SK-N-SH (cell line): ENCODE measurements at regions not wholly inside any gene's neighbourhood (a gene's known extent, or its start where the extent isn't known, plus 50 kb on each side); places are given as distances from the start of the nearest gene placed in this dataset.

Experiments
- CTCF ChIA-PET: fragments of 300-600, 350-600 bp; formaldehyde crosslinking; extraction: SDS; loops from one replicate; lab custom pipeline; 2021; lab: Yijun Ruan, JAX
- POLR2A ChIA-PET: fragments of 350-600 bp; sonication (Branson Sonifier 250); formaldehyde crosslinking; extraction: SDS; loops from one replicate; lab custom pipeline; 2020; ENCODE audit warnings: antibody characterized with exemption, inconsistent platforms; lab: Yijun Ruan, JAX
- DNase-seq: peaks from one replicate; pipeline ENCODE4 v3.0.0; 2012
- H2AFZ ChIP-seq: fragments of 200-600 bp; sonication (generic); 2 replicates; pipeline ENCODE4 v1.8.1; 2016; ENCODE audit warnings: antibody characterized with exemption, mild to moderate bottlenecking, low read depth
- H3F3A ChIP-seq: fragments of 200-600 bp; sonication (generic); replicated peaks from 2 replicates; pipeline ENCODE3; 2016; ENCODE audit warnings: antibody characterized with exemption, mild to moderate bottlenecking; ENCODE audit not compliant: insufficient read depth
- H3K27ac ChIP-seq, 2 experiments: fragments of 200-500 bp in 1 of 2; fragments of 200-600 bp in 1 of 2; sonication (Bioruptor generic) in 1 of 2; sonication (generic), shearing (Covaris generic) in 1 of 2; 2 replicates each; pipeline versions ENCODE4 v1.5.1 to v1.6.1; 2014 to 2016; ENCODE audit warnings: low read depth in 2 of 2, inconsistent platforms in 1 of 2, low read length in 1 of 2, mild to moderate bottlenecking in 1 of 2, mixed read lengths in 1 of 2
- H3K27me3 ChIP-seq: fragments of 200-600 bp; sonication (generic), shearing (Covaris generic); 2 replicates; pipeline ENCODE4 v1.6.1; 2016; ENCODE audit warnings: mixed run types; ENCODE audit not compliant: insufficient read depth
- H3K36me3 ChIP-seq, 2 experiments: fragments of 200-500 bp in 1 of 2; fragments of 200-600 bp in 1 of 2; sonication (Bioruptor generic) in 1 of 2; sonication (generic) in 1 of 2; replicated peaks in 1 of 2; 2 replicates each; pipeline versions ENCODE3 to v1.5.1; 2014 to 2016; ENCODE audit warnings: low read length in 1 of 2, mild to moderate bottlenecking in 1 of 2; ENCODE audit not compliant: insufficient read depth in 2 of 2, control insufficient read depth in 1 of 2
- H3K4me1 ChIP-seq, 2 experiments: fragments of 200-500 bp in 1 of 2; fragments of 200-600 bp in 1 of 2; sonication (Bioruptor generic) in 1 of 2; sonication (generic), shearing (Covaris generic) in 1 of 2; 2 replicates each; pipeline versions ENCODE4 v1.5.1 to v1.6.1; 2014 to 2016; ENCODE audit warnings: low read depth in 1 of 2, low read length in 1 of 2, mixed run types in 1 of 2; ENCODE audit not compliant: insufficient read depth in 2 of 2, control insufficient read depth in 1 of 2
- H3K4me2 ChIP-seq: fragments of 200-600 bp; sonication (generic), shearing (Covaris generic); 2 replicates; pipeline ENCODE4 v1.6.1; 2017; ENCODE audit warnings: mixed run types
- H3K4me3 ChIP-seq, 2 experiments: fragments of 200-500 bp in 1 of 2; fragments of 200-600 bp in 1 of 2; sonication (Bioruptor generic) in 1 of 2; sonication (generic), shearing (Covaris generic) in 1 of 2; 2 replicates each; pipeline versions ENCODE4 v1.5.1 to v1.8.1; 2014 to 2016; ENCODE audit warnings: low read depth in 2 of 2, inconsistent platforms in 1 of 2, low read length in 1 of 2, mild to moderate bottlenecking in 1 of 2, mixed read lengths in 1 of 2, moderate library complexity in 1 of 2
- H3K79me2 ChIP-seq: fragments of 200-600 bp; sonication (generic); 2 replicates; pipeline ENCODE4 v1.8.1; 2017; ENCODE audit warnings: mild to moderate bottlenecking; ENCODE audit not compliant: insufficient read depth
- H3K9ac ChIP-seq: fragments of 200-600 bp; sonication (generic); 2 replicates; pipeline ENCODE4 v1.6.1; 2017; ENCODE audit warnings: mixed run types
- H3K9me2 ChIP-seq: fragments of 200-600 bp; sonication (generic); 2 replicates; pipeline ENCODE4 v1.6.1; 2017; ENCODE audit warnings: mixed run types
- H3K9me3 ChIP-seq: fragments of 200-600 bp; sonication (generic); 2 replicates; pipeline ENCODE4 v1.6.1; 2017; ENCODE audit warnings: mixed run types, mild to moderate bottlenecking, moderate library complexity
- H4K20me1 ChIP-seq: fragments of 200-600 bp; sonication (generic); 2 replicates; pipeline ENCODE4 v1.6.1; 2017; ENCODE audit warnings: mild to moderate bottlenecking, mixed run types; ENCODE audit not compliant: insufficient read depth
- CHD2 ChIP-seq: fragments of 150-350 bp; IDR thresholded peaks from 2 replicates; pipeline ENCODE4 v1.6.1; 2018; ENCODE audit warnings: low read length; ENCODE audit not compliant: partially characterized antibody
- ELF1 ChIP-seq: IDR thresholded peaks from 2 replicates; pipeline ENCODE4 v1.4.0; 2012
- EZH2phosphoT487 ChIP-seq: fragments of 200-600 bp; sonication (generic); IDR thresholded peaks from 2 replicates; pipeline ENCODE4 v1.6.1; 2017; ENCODE audit warnings: low read depth, mixed run types, mild to moderate bottlenecking, antibody characterized with exemption, moderate library complexity, borderline replicate concordance
- FOSL2 ChIP-seq: IDR thresholded peaks from 2 replicates; pipeline ENCODE4 v1.4.0; 2012; ENCODE audit warnings: low read depth, mild to moderate bottlenecking, moderate library complexity, borderline replicate concordance
- FOXM1 ChIP-seq: IDR thresholded peaks from 2 replicates; pipeline ENCODE4 v1.4.0; 2012; ENCODE audit warnings: low read depth, mild to moderate bottlenecking
- JUND ChIP-seq: IDR thresholded peaks from 2 replicates; pipeline ENCODE4 v1.4.0; 2012
- MXI1 ChIP-seq: IDR thresholded peaks from 2 replicates; pipeline ENCODE4 v1.6.1; 2012; ENCODE audit warnings: mild to moderate bottlenecking, low read depth, low read length, improper control_type of control experiment
- NFIC ChIP-seq: IDR thresholded peaks from 2 replicates; pipeline ENCODE4 v1.4.0; 2012; ENCODE audit warnings: borderline replicate concordance
- POLR2AphosphoS5 ChIP-seq: IDR thresholded peaks from 2 replicates; pipeline ENCODE4 v1.6.1; 2012; ENCODE audit warnings: low read depth, low read length
- RAD21 ChIP-seq: IDR thresholded peaks from 2 replicates; pipeline ENCODE4 v1.6.1; 2012; ENCODE audit warnings: mild to moderate bottlenecking, low read length
- RFX5 ChIP-seq: IDR thresholded peaks from 2 replicates; pipeline ENCODE4 v1.6.1; 2012; ENCODE audit warnings: mild to moderate bottlenecking, improper control_type of control experiment, low read length
- RXRA ChIP-seq: IDR thresholded peaks from 2 replicates; pipeline ENCODE4 v1.4.0; 2012; ENCODE audit warnings: low read depth, mild to moderate bottlenecking, borderline replicate concordance
- TCF12 ChIP-seq: IDR thresholded peaks from 2 replicates; pipeline ENCODE4 v1.4.0; 2012
- TEAD4 ChIP-seq: IDR thresholded peaks from 2 replicates; pipeline ENCODE4 v1.4.0; 2012; ENCODE audit warnings: mild to moderate bottlenecking, borderline replicate concordance; ENCODE audit not compliant: insufficient read depth
- USF2 ChIP-seq: fragments of 150-350 bp; IDR thresholded peaks from 2 replicates; pipeline ENCODE4 v1.6.1; 2017; ENCODE audit warnings: antibody characterized with exemption, low read length, low read depth, borderline replicate concordance
- WGBS: methylation state at CpG from one replicate; pipeline ENCODE4 v1.1.6; 2017; ENCODE audit warnings: low lambda C conversion rate; 5-methylcytosine and 5-hydroxymethylcytosine counted together
- TF ChIP-seq, protein P1 (sequence below): IDR thresholded peaks from 2 replicates; pipeline ENCODE4; 2012
- TF ChIP-seq, protein P2 (sequence below): fragments of 150-350 bp; IDR thresholded peaks from 2 replicates; pipeline ENCODE4 v1.6.1; 2016; ENCODE audit warnings: mild to moderate bottlenecking, low read depth, low read length
- TF ChIP-seq, protein P3 (sequence below): IDR thresholded peaks from 2 replicates; pipeline ENCODE4 v1.4.0; 2012; ENCODE audit warnings: low read depth, borderline replicate concordance

DNA sequence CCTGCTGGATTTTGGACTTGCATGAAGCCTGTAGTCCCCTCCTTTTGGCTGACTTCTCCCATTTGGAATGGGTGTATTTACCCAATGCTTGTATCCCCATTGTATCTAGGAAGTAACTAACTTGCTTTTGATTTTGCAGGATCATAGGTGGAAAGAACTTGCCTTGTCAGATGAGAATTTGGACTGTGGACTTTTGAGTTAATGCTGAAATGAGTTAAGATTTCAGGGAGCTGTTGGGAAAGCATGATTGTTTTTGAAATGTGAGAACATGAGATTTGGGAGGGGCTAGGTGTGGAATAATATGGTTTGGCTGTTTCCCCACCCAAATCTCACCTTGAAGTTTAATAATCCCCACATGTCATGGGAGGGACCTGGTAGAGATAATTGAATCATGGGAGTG, 189.6 kb upstream of the CDKN2B start:
- Histone ChIP-seq H2AFZ (no peak overlapping the region), H3K27me3 (peaks cover 11% of the 10 kb centered on the region; the same call in 1 of the 2 replicates), H3K79me2 (no peaks in the 10 kb centered on the region), H4K20me1 (no peaks in the 10 kb centered on the region), H3K9ac (no peak overlapping the region), H3K36me3 (no peaks in the 10 kb centered on the region), H3K4me1 (no peaks in the 10 kb centered on the region), H3F3A (no peaks in the 10 kb centered on the region), H3K9me3 (no peaks in the 10 kb centered on the region), H3K4me3 (no peak overlapping the region), H3K27ac (no peak overlapping the region), H3K4me2 (no peak overlapping the region), H3K9me2 (no peaks in the 10 kb centered on the region)
- ChIA-PET CTCF (no interaction called here), POLR2A (no interaction called here)
- TF ChIP-seq CHD2 (no peak), RXRA (no peak), EZH2phosphoT487 (no peak), MXI1 (no peak), POLR2AphosphoS5 (no peak), TCF12 (no peak), FOSL2 (no peak)
- TF ChIP-seq, protein P1, sequence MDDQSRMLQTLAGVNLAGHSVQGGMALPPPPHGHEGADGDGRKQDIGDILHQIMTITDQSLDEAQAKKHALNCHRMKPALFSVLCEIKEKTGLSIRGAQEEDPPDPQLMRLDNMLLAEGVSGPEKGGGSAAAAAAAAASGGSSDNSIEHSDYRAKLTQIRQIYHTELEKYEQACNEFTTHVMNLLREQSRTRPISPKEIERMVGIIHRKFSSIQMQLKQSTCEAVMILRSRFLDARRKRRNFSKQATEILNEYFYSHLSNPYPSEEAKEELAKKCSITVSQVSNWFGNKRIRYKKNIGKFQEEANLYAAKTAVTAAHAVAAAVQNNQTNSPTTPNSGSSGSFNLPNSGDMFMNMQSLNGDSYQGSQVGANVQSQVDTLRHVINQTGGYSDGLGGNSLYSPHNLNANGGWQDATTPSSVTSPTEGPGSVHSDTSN: no peak
- no peak for DNase-seq

DNA sequence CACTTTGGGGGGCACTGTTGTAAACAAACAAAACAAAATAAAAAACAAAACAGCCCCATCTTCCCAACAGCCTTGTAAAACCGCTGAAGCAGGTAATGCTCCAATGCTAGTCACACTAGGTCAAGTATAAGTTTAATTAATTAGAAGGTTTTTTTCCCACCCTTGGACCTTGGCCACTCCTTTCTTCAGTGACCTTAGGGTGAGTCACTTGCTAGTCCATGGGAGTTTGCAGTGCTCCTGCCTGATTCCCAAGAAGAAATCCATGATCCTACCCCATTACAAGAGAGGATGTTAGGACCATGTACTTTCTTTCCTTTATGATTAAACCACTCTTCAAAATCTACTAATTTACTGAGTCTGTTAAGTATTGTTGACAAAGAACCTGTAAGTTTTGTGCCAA, 192.2 kb upstream of the CDKN2B start:
- Histone ChIP-seq H3K9me3 (no peaks in the 10 kb centered on the region; the same call in 1 of the 2 replicates), H3K27ac (no peak overlapping the region), H3K4me3 (no peak overlapping the region), H3F3A (no peaks in the 10 kb centered on the region), H3K4me1 (no peaks in the 10 kb centered on the region), H3K9me2 (no peaks in the 10 kb centered on the region), H3K36me3 (no peaks in the 10 kb centered on the region), H2AFZ (no peak overlapping the region), H3K27me3 (peaks cover 5% of the 10 kb centered on the region; the same call in 1 of the 2 replicates), H3K9ac (no peak overlapping the region), H4K20me1 (no peaks in the 10 kb centered on the region), H3K4me2 (no peak overlapping the region), H3K79me2 (no peaks in the 10 kb centered on the region)
- TF ChIP-seq TCF12: no peak
- TF ChIP-seq, protein P2, sequence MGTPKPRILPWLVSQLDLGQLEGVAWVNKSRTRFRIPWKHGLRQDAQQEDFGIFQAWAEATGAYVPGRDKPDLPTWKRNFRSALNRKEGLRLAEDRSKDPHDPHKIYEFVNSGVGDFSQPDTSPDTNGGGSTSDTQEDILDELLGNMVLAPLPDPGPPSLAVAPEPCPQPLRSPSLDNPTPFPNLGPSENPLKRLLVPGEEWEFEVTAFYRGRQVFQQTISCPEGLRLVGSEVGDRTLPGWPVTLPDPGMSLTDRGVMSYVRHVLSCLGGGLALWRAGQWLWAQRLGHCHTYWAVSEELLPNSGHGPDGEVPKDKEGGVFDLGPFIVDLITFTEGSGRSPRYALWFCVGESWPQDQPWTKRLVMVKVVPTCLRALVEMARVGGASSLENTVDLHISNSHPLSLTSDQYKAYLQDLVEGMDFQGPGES: no peak
- no peak for TF ChIP-seq RFX5
- TF ChIP-seq CHD2: no peak
- TF ChIP-seq USF2: no peak
- no peak for TF ChIP-seq ELF1
- TF ChIP-seq FOXM1: no peak
- TF ChIP-seq RAD21: no peak
- no peak for TF ChIP-seq JUND
- no peak for TF ChIP-seq TEAD4
- TF ChIP-seq, protein P3, sequence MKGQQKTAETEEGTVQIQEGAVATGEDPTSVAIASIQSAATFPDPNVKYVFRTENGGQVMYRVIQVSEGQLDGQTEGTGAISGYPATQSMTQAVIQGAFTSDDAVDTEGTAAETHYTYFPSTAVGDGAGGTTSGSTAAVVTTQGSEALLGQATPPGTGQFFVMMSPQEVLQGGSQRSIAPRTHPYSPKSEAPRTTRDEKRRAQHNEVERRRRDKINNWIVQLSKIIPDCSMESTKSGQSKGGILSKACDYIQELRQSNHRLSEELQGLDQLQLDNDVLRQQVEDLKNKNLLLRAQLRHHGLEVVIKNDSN: no peak
- TF ChIP-seq MXI1: no peak
- no peak for TF ChIP-seq NFIC
- ChIA-PET CTCF (no interaction called here), POLR2A (no interaction called here)
- 12% methylated on average over 1 of the region's 1 CpG for WGBS
- DNase-seq: no peak
